ENCODE measurements at regions not wholly inside any gene's neighbourhood (a gene's known extent, or its start where the extent isn't known, plus 50 kb on each side); places are given as distances from the start of the nearest gene placed in this dataset.
"Not testable (repeated sequence)": the region's sequence is repeated elsewhere in the genome, so short reads cannot be mapped to it uniquely, and the experiment has no call there.

GRCh38 chr1:220420726-220421125 is 107.2 kb upstream of the MARK1 start:
- ChIA-PET CTCF (no interaction called here), POLR2A (no interaction called here)
- peak overlapping the region in 1 of 2 experiments; percentile 8; a peak in 1 of 4 replicates for H3K27ac ChIP-seq (ENCODE audit: low read depth in 2 of 2, low read length in 1 of 2)
- TF ChIP-seq, protein P1, sequence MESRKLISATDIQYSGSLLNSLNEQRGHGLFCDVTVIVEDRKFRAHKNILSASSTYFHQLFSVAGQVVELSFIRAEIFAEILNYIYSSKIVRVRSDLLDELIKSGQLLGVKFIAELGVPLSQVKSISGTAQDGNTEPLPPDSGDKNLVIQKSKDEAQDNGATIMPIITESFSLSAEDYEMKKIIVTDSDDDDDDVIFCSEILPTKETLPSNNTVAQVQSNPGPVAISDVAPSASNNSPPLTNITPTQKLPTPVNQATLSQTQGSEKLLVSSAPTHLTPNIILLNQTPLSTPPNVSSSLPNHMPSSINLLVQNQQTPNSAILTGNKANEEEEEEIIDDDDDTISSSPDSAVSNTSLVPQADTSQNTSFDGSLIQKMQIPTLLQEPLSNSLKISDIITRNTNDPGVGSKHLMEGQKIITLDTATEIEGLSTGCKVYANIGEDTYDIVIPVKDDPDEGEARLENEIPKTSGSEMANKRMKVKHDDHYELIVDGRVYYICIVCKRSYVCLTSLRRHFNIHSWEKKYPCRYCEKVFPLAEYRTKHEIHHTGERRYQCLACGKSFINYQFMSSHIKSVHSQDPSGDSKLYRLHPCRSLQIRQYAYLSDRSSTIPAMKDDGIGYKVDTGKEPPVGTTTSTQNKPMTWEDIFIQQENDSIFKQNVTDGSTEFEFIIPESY (IDR thresholded peaks at IDR 0.05; ENCODE audit: borderline replicate concordance, low read depth): no peak
- TF ChIP-seq GABPA (IDR thresholded peaks at IDR 0.05; ENCODE audit: low read depth) (no peak), SIN3A (IDR thresholded peaks at IDR 0.05; ENCODE audit: borderline replicate concordance, low read depth, low read length) (no peak), FOXJ3 (CRISPR knock-in tag; IDR thresholded peaks at IDR 0.05) (no peak), EP300 (IDR thresholded peaks at IDR 0.05; ENCODE audit: borderline replicate concordance in 1 of 2, low read depth in 1 of 2, low read length in 1 of 2) (no peak), ELF1 (IDR thresholded peaks at IDR 0.05) (no peak), FOSL2 (IDR thresholded peaks at IDR 0.05; ENCODE audit: borderline replicate concordance, low read depth) (no peak), REST (IDR thresholded peaks at IDR 0.05; ENCODE audit: low read depth, low read length) (no peak), EZH2phosphoT487 (IDR thresholded peaks at IDR 0.05; ENCODE audit: borderline replicate concordance, low read depth) (no peak), NFIC (IDR thresholded peaks at IDR 0.05; ENCODE audit: borderline replicate concordance) (no peak), RFX5 (IDR thresholded peaks at IDR 0.05; ENCODE audit: low read length) (no peak), NRF1 (IDR thresholded peaks at IDR 0.05; ENCODE audit: low read depth, low read length) (no peak), TCF12 (IDR thresholded peaks at IDR 0.05) (no peak), RCOR1 (IDR thresholded peaks at IDR 0.05; ENCODE audit: low read length) (no peak)
- TF ChIP-seq, protein P2, sequence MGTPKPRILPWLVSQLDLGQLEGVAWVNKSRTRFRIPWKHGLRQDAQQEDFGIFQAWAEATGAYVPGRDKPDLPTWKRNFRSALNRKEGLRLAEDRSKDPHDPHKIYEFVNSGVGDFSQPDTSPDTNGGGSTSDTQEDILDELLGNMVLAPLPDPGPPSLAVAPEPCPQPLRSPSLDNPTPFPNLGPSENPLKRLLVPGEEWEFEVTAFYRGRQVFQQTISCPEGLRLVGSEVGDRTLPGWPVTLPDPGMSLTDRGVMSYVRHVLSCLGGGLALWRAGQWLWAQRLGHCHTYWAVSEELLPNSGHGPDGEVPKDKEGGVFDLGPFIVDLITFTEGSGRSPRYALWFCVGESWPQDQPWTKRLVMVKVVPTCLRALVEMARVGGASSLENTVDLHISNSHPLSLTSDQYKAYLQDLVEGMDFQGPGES (IDR thresholded peaks at IDR 0.05; ENCODE audit: low read depth, low read length): no peak
- TF ChIP-seq, protein P3, sequence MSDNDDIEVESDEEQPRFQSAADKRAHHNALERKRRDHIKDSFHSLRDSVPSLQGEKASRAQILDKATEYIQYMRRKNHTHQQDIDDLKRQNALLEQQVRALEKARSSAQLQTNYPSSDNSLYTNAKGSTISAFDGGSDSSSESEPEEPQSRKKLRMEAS (IDR thresholded peaks at IDR 0.05; ENCODE audit: low read depth): no peak
- no peaks in the 10 kb centered on the region for H3K36me3 ChIP-seq (replicated peaks in 1 of 2; ENCODE audit: control insufficient read depth in 1 of 2, insufficient read depth in 2 of 2, low read length in 1 of 2)
- H2AFZ ChIP-seq (ENCODE audit: low read depth): no peak overlapping the region
- no peaks in the 10 kb centered on the region for H3K9me3 ChIP-seq
- H3K4me2 ChIP-seq: no peak overlapping the region
- no peak for DNase-seq
- peaks cover 0 to 5% of the 10 kb centered on the region in 2 experiments; a peak in 1 of 4 replicates for H3K4me1 ChIP-seq (ENCODE audit: control insufficient read depth in 1 of 2, insufficient read depth in 2 of 2, low read depth in 1 of 2, low read length in 1 of 2)
- no peaks in the 10 kb centered on the region for H4K20me1 ChIP-seq (ENCODE audit: insufficient read depth)
- H3K9ac ChIP-seq: no peak overlapping the region
- 61% methylated on average over 5 of the region's 5 CpGs for WGBS (ENCODE audit: low lambda C conversion rate)
- H3K9me2 ChIP-seq: no peaks in the 10 kb centered on the region
- H3K27me3 ChIP-seq (ENCODE audit: insufficient read depth): no peaks in the 10 kb centered on the region
- no peaks in the 10 kb centered on the region for H3K79me2 ChIP-seq (ENCODE audit: insufficient read depth)
- no peaks in the 10 kb centered on the region for H3F3A ChIP-seq (replicated peaks; ENCODE audit: insufficient read depth)
- H3K4me3 ChIP-seq (ENCODE audit: low read depth in 2 of 2, low read length in 1 of 2): no peak overlapping the region

DNA sequence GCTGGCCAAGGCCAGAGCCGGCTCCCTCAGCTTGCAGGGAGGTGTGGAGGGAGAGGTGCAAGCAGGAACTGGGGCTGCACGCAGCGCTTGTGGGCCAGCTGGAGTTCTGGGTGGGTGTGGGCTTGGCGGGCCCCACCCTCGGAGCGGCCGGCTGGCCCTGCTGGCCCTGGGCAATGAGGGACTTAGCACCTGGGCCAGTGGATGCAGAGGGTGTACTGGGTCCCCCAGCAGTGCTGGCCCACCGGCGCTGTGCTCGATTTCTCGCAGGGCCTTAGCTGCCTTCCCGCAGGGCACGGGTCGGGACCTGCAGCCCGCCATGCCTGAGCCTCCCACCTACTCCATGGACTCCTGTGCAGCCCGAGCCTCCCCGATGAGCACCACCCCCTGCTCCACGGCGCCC is 115.6 kb upstream of the MARK1 start:
- peaks cover 5 to 17% of the 10 kb centered on the region in 2 experiments; a peak in 3 of 4 replicates for H3K4me1 ChIP-seq (ENCODE audit: control insufficient read depth in 1 of 2, insufficient read depth in 2 of 2, low read depth in 1 of 2, low read length in 1 of 2)
- H2AFZ ChIP-seq (ENCODE audit: low read depth); H3F3A ChIP-seq (replicated peaks; ENCODE audit: insufficient read depth); H3K79me2 ChIP-seq (ENCODE audit: insufficient read depth); H3K4me3 ChIP-seq (ENCODE audit: low read depth in 2 of 2, low read length in 1 of 2); H4K20me1 ChIP-seq (ENCODE audit: insufficient read depth); H3K9ac ChIP-seq; H3K9me3 ChIP-seq; H3K27me3 ChIP-seq (ENCODE audit: insufficient read depth); H3K9me2 ChIP-seq; H3K4me2 ChIP-seq; DNase-seq; POLR2A ChIA-PET; CTCF ChIA-PET; H3K36me3 ChIP-seq (replicated peaks in 1 of 2; ENCODE audit: control insufficient read depth in 1 of 2, insufficient read depth in 2 of 2, low read length in 1 of 2); H3K27ac ChIP-seq (ENCODE audit: low read depth in 2 of 2, low read length in 1 of 2): not testable (repeated sequence)
- 50% methylated on average over 1 of the region's 19 CpGs for WGBS (ENCODE audit: low lambda C conversion rate)
